Gastrocnemius medialis (tissue), 4 donors: ENCODE measurements at regions not wholly inside any gene's neighbourhood (a gene's known extent, or its start where the extent isn't known, plus 50 kb on each side); places are given as distances from the start of the nearest gene placed in this dataset.

Source experiments
- ATAC-seq, 2 donors: fragments of 150-250 bp; one replicate each; pipeline ENCODE4 v1.9.1; 2016
- DNase-seq, 2 donors: peaks; one replicate each; pipeline ENCODE4 v3.0.0-alpha.2; 2019
- H3K27ac ChIP-seq, 4 donors: fragments of 200-600 bp; sonication (generic); 1 replicate in 1 of 4; 2 replicates in 3 of 4; pipeline ENCODE4 v1.5.1; 2016 to 2018; ENCODE audit warnings: mild to moderate bottlenecking in 2 of 4, moderate library complexity in 1 of 4
- H3K27me3 ChIP-seq, 3 donors: fragments of 200-600 bp; sonication (generic) in 2 of 3; 1 replicate in 1 of 3; 2 replicates in 2 of 3; pipeline versions ENCODE4 v1.5.1 to v1.6.0; 2016 to 2019; ENCODE audit warnings: mild to moderate bottlenecking in 1 of 3, moderate library complexity in 1 of 3
- H3K36me3 ChIP-seq, 2 donors: fragments of 200-600 bp; sonication (generic) in 1 of 2; one replicate each; pipeline ENCODE4 v1.5.1; 2017 to 2018
- H3K4me1 ChIP-seq, 2 donors: fragments of 200-600 bp; sonication (generic) in 1 of 2; one replicate each; pipeline ENCODE4 v1.5.1; 2016 to 2017; ENCODE audit warnings: mild to moderate bottlenecking in 2 of 2
- H3K4me3 ChIP-seq, 4 donors: fragments of 200-600 bp; sonication (generic) in 3 of 4; 1 replicate in 1 of 4; 2 replicates in 3 of 4; pipeline ENCODE4 v1.5.1; 2016 to 2019; ENCODE audit warnings: mild to moderate bottlenecking in 2 of 4
- H3K9me3 ChIP-seq, 3 donors: fragments of 200-600 bp; sonication (generic) in 2 of 3; 1 replicate in 1 of 3; 2 replicates in 2 of 3; pipeline ENCODE4 v1.5.1; 2016 to 2019
- CTCF ChIP-seq, 5 experiments: fragments of 450-650 bp in 3 of 5; fragments of 200-600 bp in 2 of 5; sonication (generic) in 2 of 5; IDR thresholded peaks in 4 of 5; conservative IDR thresholded peaks in 1 of 5; 1 replicate in 4 of 5; 2 replicates in 1 of 5; pipeline ENCODE4 v1.5.1; 2016 to 2019; ENCODE audit warnings: antibody characterized with exemption in 5 of 5, mild to moderate bottlenecking in 3 of 5, moderate library complexity in 3 of 5
- POLR2A ChIP-seq, 2 donors: fragments of 450-650 bp; IDR thresholded peaks; one replicate each; pipeline ENCODE4 v1.6.1; 2017; ENCODE audit warnings: antibody characterized with exemption in 2 of 2, mild to moderate bottlenecking in 2 of 2, moderate library complexity in 2 of 2
- in situ Hi-C, 4 donors: fragments of 200-750 bp; cut with MboI; loops; one replicate each; pipeline versions ENCODE4 v1.15.0 to v1.8.0; 2017; ENCODE audit warnings: low sequenced_read_pairs in 4 of 4
- intact Hi-C: fragments of 100-400 bp; cut with DNase I; formaldehyde crosslinking; loops from one replicate; pipeline ENCODE4 v1.15.1; 2023; ENCODE audit warnings: low total_unique reads

DNA sequence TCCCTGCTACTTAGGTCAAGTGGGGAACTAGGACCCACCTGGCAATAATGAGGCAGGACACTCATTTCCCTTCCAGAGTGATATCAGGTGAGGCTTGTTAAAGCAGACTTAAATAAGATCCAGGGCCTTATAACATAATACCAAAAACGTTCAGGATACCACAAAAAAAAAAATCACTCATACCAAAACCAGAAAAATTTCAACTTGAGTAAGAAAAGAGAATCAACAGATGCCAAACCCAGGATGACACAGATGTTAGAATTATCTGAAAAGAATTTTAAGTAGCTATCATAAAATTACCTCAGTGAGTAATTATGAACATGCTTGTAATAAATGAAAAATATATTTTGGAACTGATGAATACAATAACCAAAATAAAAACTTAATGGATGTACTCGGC lies 255.6 kb upstream of the OSR1 start:
- Histone ChIP-seq H3K4me3 (no peak overlapping the region), H3K36me3 (no peaks in the 10 kb centered on the region), H3K27ac (no peak overlapping the region), H3K9me3 (no peaks in the 10 kb centered on the region), H3K27me3 (no peaks in the 10 kb centered on the region), H3K4me1 (no peaks in the 10 kb centered on the region)
- intact Hi-C loops, result no loop called here
- in situ Hi-C loops, result no loop called here
- DNase-seq (no peak), ATAC-seq (no peak)
- TF ChIP-seq CTCF (IDR thresholded peaks at IDR 0.05 in 4 of 5, conservative IDR thresholded peaks at IDR 0.05 in 1 of 5) (no peak), POLR2A (IDR thresholded peaks at IDR 0.05) (no peak)

GRCh38 chr2:19611491-19612332 lies 253.3 kb upstream of the OSR1 start:
- Histone ChIP-seq H3K9me3 (no peaks in the 10 kb centered on the region), H3K4me1 (no peaks in the 10 kb centered on the region), H3K27ac (peak overlapping the region in 1 of 4 donors; percentile 56), H3K27me3 (no peaks in the 10 kb centered on the region), H3K4me3 (no peak overlapping the region), H3K36me3 (no peaks in the 10 kb centered on the region)
- no peak for DNase-seq
- in situ Hi-C loops (no loop called here), intact Hi-C loops (no loop called here)
- TF ChIP-seq CTCF (IDR thresholded peaks at IDR 0.05 in 4 of 5, conservative IDR thresholded peaks at IDR 0.05 in 1 of 5) (no peak), POLR2A (IDR thresholded peaks at IDR 0.05) (no peak)
- ATAC-seq, result no peak

- in situ Hi-C loops, result no loop called here
Observed at GRCh38 chr2:19609266-19609665, 250.8 kb upstream of the OSR1 start.

DNA sequence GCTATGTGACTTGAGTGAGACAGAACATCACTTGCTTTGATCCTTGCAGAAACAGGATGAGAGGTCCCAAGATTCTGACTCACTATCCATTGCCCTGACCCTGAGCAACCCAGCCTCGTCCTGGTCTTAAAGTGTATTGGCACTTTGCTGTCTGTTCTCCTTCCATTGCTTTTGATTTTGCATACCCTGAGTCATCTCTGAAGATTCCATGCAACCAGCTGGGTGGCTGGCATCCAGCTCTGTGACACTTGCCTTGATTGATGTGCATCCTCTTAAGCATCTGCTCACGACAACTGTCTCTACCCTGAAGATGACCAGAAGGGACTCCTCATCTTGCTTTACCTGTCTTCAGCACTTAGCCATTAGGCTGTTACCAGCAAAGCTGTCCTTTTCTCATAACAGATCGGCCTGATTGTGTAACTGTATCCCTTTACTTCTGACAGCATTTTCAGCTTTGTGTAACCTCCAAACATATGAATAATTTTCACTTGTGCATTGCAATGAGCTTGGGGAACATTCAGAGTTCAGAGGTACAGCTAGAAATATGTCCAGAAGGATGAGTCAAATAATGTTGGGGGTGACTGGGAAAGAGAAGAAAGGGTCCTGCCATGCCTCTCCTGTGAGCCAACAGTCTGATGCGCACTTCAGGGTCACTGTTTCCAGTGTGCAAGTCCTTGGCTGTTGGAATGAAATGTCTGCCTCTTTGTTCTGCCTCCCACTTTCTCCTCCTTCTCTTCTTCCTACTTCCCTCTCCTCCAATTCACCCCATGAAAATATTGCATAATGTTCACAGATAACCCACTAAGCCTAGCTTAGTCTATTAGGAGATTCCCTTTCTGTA lies 249.7 kb upstream of the OSR1 start:
- no peak for DNase-seq
- H3K9me3 ChIP-seq, result no peaks in the 10 kb centered on the region
- TF ChIP-seq CTCF (IDR thresholded peaks at IDR 0.05 in 4 of 5, conservative IDR thresholded peaks at IDR 0.05 in 1 of 5) (no peak), POLR2A (IDR thresholded peaks at IDR 0.05) (no peak)
- in situ Hi-C loops, result no loop called here
- H3K4me1 ChIP-seq, result no peaks in the 10 kb centered on the region
- intact Hi-C loops, result no loop called here
- no peaks in the 10 kb centered on the region for H3K27me3 ChIP-seq
- peak; percentile 45 to 55 for ATAC-seq
- H3K4me3 ChIP-seq, result no peak overlapping the region
- no peak overlapping the region for H3K27ac ChIP-seq
- H3K36me3 ChIP-seq, result no peaks in the 10 kb centered on the region

More at GRCh38 chr2:19609266-19609665, 250.8 kb upstream of the OSR1 start:
- no peaks in the 10 kb centered on the region for H3K36me3 ChIP-seq
- no peak overlapping the region for H3K4me3 ChIP-seq
- no peaks in the 10 kb centered on the region for H3K27me3 ChIP-seq
- H3K4me1 ChIP-seq, result no peaks in the 10 kb centered on the region
- H3K27ac ChIP-seq, result no peak overlapping the region
- no peak for ATAC-seq
- intact Hi-C loops, result no loop called here
- DNase-seq, result no peak
- H3K9me3 ChIP-seq, result no peaks in the 10 kb centered on the region
- TF ChIP-seq POLR2A (IDR thresholded peaks at IDR 0.05) (no peak), CTCF (IDR thresholded peaks at IDR 0.05 in 4 of 5, conservative IDR thresholded peaks at IDR 0.05 in 1 of 5) (no peak)
